ENCODE measurements at regions not wholly inside any gene's neighbourhood (a gene's known extent, or its start where the extent isn't known, plus 50 kb on each side); places are given as distances from the start of the nearest gene placed in this dataset.

- intact Hi-C loops (cut with micrococcal nuclease; ENCODE audit: unreplicated experiment) (no loop called here), in situ Hi-C loops (cut with HindIII; ENCODE audit: extremely low pct_ligation_motif_present, low pct_unique_long_range_greater_than_20kb) (no loop called here)
- no peak overlapping the region for H3K4me3 ChIP-seq (replicated peaks in 1 of 3; ENCODE audit: insufficient read depth in 1 of 3, low read depth in 2 of 3, low read length in 3 of 3)
- H3K4me1 ChIP-seq (ENCODE audit: insufficient read depth, low read length) = no peaks in the 10 kb centered on the region
- DNase-seq (ENCODE audit: low spot score) (no peak), FAIRE-seq (no peak), ATAC-seq (no peak)
- no peaks in the 10 kb centered on the region for H3K36me3 ChIP-seq (replicated peaks in 1 of 2; ENCODE audit: control insufficient read depth in 1 of 2, insufficient read depth in 2 of 2, low read length in 2 of 2)
- no peak overlapping the region for H3K4me2 ChIP-seq (ENCODE audit: low read depth, low read length)
- H3K27ac ChIP-seq (ENCODE audit: extremely low read length, insufficient read depth, low read length) = no peak overlapping the region
- H2AFZ ChIP-seq (ENCODE audit: low read length) = no peak overlapping the region
- WGBS (ENCODE audit: low lambda C conversion rate) = 0% methylated on average over 1 of the region's 1 CpG
- no peaks in the 10 kb centered on the region for H4K20me1 ChIP-seq (ENCODE audit: insufficient read depth, low read length)
- CTCF ChIA-PET (ENCODE audit: low intra/inter-chr PET ratio, low total read pairs) = no interaction called here
- no peak overlapping the region for H3K9ac ChIP-seq (ENCODE audit: insufficient read depth, low read depth, low read length)
- POLR2A ChIA-PET = no interaction called here
- BruUV-seq (replicated peaks) = no TSS peak
- H3K9me3 ChIP-seq (ENCODE audit: low read length) = no peaks in the 10 kb centered on the region
- no peaks in the 10 kb centered on the region for H3K27me3 ChIP-seq (ENCODE audit: control insufficient read depth in 1 of 2, insufficient read depth in 2 of 2, low read length in 2 of 2)
- H3K79me2 ChIP-seq (ENCODE audit: insufficient read depth, low read length) = no peaks in the 10 kb centered on the region
- no peak for TF ChIP-seq ZFAT (CRISPR knock-in tag; conservative IDR thresholded peaks at IDR 0.05)
- TF ChIP-seq ZNF790 (CRISPR knock-in tag; IDR thresholded peaks at IDR 0.05; ENCODE audit: borderline replicate concordance) = no peak
- no peak for TF ChIP-seq ZNF737 (CRISPR knock-in tag; IDR thresholded peaks at IDR 0.05; ENCODE audit: borderline replicate concordance)
- TF ChIP-seq PREB (CRISPR knock-in tag; IDR thresholded peaks at IDR 0.05) = no peak
- no peak for TF ChIP-seq SRSF1 (optimal IDR thresholded peaks at IDR 0.05; ENCODE audit: low read depth, low read length)
- no peak for TF ChIP-seq JARID2 (CRISPR knock-in tag; IDR thresholded peaks at IDR 0.05; ENCODE audit: insufficient replicate concordance)
- TF ChIP-seq KDM5A (IDR thresholded peaks at IDR 0.05; ENCODE audit: borderline replicate concordance, low read length) = no peak
- TF ChIP-seq ZNF7 (CRISPR knock-in tag; IDR thresholded peaks at IDR 0.05) = no peak
- no peak for TF ChIP-seq HES4 (CRISPR knock-in tag; IDR thresholded peaks at IDR 0.05; ENCODE audit: borderline replicate concordance)
- TF ChIP-seq IKZF1 (IDR thresholded peaks at IDR 0.05) = no peak
- no peak for TF ChIP-seq ZNF546 (CRISPR knock-in tag; conservative IDR thresholded peaks at IDR 0.05)
- TF ChIP-seq HINFP (CRISPR knock-in tag; IDR thresholded peaks at IDR 0.05; ENCODE audit: low read depth) = no peak
- no peak for TF ChIP-seq SNAPC2 (CRISPR knock-in tag; IDR thresholded peaks at IDR 0.05)
- TF ChIP-seq NBN (conservative IDR thresholded peaks at IDR 0.05) = no peak
These were observed 518.0 kb upstream of the DIPK2B start for GRCh38 chrX:45718676-45719075.
